DOHH2 (cell line): ENCODE measurements at regions not wholly inside any gene's neighbourhood (a gene's known extent, or its start where the extent isn't known, plus 50 kb on each side); places are given as distances from the start of the nearest gene placed in this dataset.

Experiments used
- H3F3A ChIP-seq: fragments of 200-600 bp; sonication (generic), shearing (Covaris generic); 2 replicates; pipeline ENCODE4 v1.6.0; 2016; ENCODE audit warnings: antibody characterized with exemption, mild to moderate bottlenecking; ENCODE audit not compliant: control insufficient read depth, insufficient read depth
- H3K27ac ChIP-seq: fragments of 200-600 bp; sonication (generic); 2 replicates; pipeline ENCODE4 v1.5.1; 2014; ENCODE audit warnings: low read depth, mild to moderate bottlenecking, low read length, moderate library complexity
- H3K27me3 ChIP-seq: fragments of 200-600 bp; sonication (generic); 2 replicates; pipeline ENCODE4 v1.6.1; 2014; ENCODE audit warnings: mild to moderate bottlenecking, low read length, mixed read lengths; ENCODE audit not compliant: control insufficient read depth
- H3K36me3 ChIP-seq: fragments of 200-600 bp; sonication (generic); 2 replicates; pipeline ENCODE4 v1.6.1; 2014; ENCODE audit warnings: mild to moderate bottlenecking, low read length, moderate library complexity, mixed read lengths; ENCODE audit not compliant: control insufficient read depth
- H3K4me1 ChIP-seq: fragments of 200-600 bp; sonication (generic); 2 replicates; pipeline ENCODE4 v1.6.1; 2014; ENCODE audit warnings: mild to moderate bottlenecking, low read length, mixed read lengths; ENCODE audit not compliant: control insufficient read depth
- H3K4me2 ChIP-seq: fragments of 200-600 bp; sonication (generic); 2 replicates; pipeline ENCODE4 v1.6.0; 2014; ENCODE audit warnings: mild to moderate bottlenecking, low read length, moderate library complexity
- H3K4me3 ChIP-seq: fragments of 200-600 bp; sonication (generic); 2 replicates; pipeline ENCODE4 v1.5.1; 2014; ENCODE audit warnings: mild to moderate bottlenecking, low read length, mixed read lengths
- H3K79me2 ChIP-seq: fragments of 200-600 bp; sonication (generic); 2 replicates; pipeline ENCODE4 v1.6.1; 2014; ENCODE audit warnings: mild to moderate bottlenecking, low read length, mixed read lengths; ENCODE audit not compliant: control insufficient read depth
- H3K9me2 ChIP-seq: fragments of 200-600 bp; sonication (generic); replicated peaks from 2 replicates; pipeline ENCODE4 v1.6.1; 2014; ENCODE audit warnings: mild to moderate bottlenecking, low read length, mixed read lengths; ENCODE audit not compliant: control insufficient read depth
- H3K9me3 ChIP-seq: fragments of 200-600 bp; sonication (generic); 2 replicates; pipeline ENCODE4 v1.6.1; 2014; ENCODE audit warnings: antibody characterized with exemption, low read length, mixed read lengths; ENCODE audit not compliant: control insufficient read depth, insufficient read depth
- H4K20me1 ChIP-seq: fragments of 200-600 bp; sonication (generic); 2 replicates; pipeline ENCODE4 v1.6.0; 2014; ENCODE audit warnings: low read depth, mild to moderate bottlenecking, antibody characterized with exemption, low read length, moderate library complexity; ENCODE audit not compliant: control insufficient read depth, insufficient read depth
- CTCF ChIP-seq: fragments of 200-600 bp; sonication (generic); IDR thresholded peaks from one replicate; pipeline ENCODE4 v1.5.1; 2014; ENCODE audit warnings: antibody characterized with exemption, mild to moderate bottlenecking, low read depth, low read length; ENCODE audit not compliant: poor library complexity, severe bottlenecking
- EZH2phosphoT487 ChIP-seq: fragments of 200-600 bp; sonication (generic); IDR thresholded peaks from 2 replicates; pipeline ENCODE4 v1.6.1; 2017; ENCODE audit warnings: borderline replicate concordance, mild to moderate bottlenecking, antibody characterized with exemption, low read length, moderate library complexity, mixed read lengths

DNA sequence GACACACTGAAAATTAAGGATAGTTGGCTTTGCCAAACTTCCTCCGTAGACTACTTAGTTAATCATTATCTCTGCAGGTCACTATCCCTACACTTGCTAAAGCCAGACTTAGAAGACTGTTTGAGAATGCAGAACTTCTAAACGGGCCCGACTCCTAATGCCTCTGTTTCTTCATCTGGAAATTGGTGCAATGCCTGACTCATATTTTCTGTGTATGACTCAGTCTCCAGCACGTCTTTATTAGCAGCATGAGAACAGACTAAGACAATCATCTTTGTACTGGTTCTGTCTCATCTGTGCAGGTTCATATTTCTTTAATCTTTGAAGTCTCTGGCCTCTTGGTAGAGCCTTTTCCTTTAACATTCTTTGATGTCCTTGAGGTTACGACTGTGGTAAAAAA lies 411.9 kb upstream of the ACTRT1 start:
- Histone ChIP-seq H3K27me3 (no peaks in the 10 kb centered on the region), H3K9me2 (no peaks in the 10 kb centered on the region), H3F3A (no peaks in the 10 kb centered on the region), H3K36me3 (no peaks in the 10 kb centered on the region), H3K79me2 (no peaks in the 10 kb centered on the region), H3K4me3 (no peak overlapping the region), H3K27ac (no peak overlapping the region), H3K4me2 (no peak overlapping the region), H3K4me1 (no peaks in the 10 kb centered on the region), H3K9me3 (no peaks in the 10 kb centered on the region), H4K20me1 (no peaks in the 10 kb centered on the region)
- TF ChIP-seq EZH2phosphoT487: no peak
- no peak for TF ChIP-seq CTCF

- no peaks in the 10 kb centered on the region for H3K9me2 ChIP-seq
- H3K4me2 ChIP-seq: no peak overlapping the region
- H3K4me1 ChIP-seq: no peaks in the 10 kb centered on the region
- no peak for TF ChIP-seq CTCF
- TF ChIP-seq EZH2phosphoT487: no peak
- H3K79me2 ChIP-seq: no peaks in the 10 kb centered on the region
- H3K36me3 ChIP-seq: no peaks in the 10 kb centered on the region
- H3F3A ChIP-seq: no peaks in the 10 kb centered on the region
- no peaks in the 10 kb centered on the region for H3K9me3 ChIP-seq
- no peak overlapping the region for H3K27ac ChIP-seq
- H3K27me3 ChIP-seq: no peaks in the 10 kb centered on the region
- no peak overlapping the region for H3K4me3 ChIP-seq
- no peaks in the 10 kb centered on the region for H4K20me1 ChIP-seq
Observed at GRCh38 chrX:128460835-128461234, 408.6 kb upstream of the ACTRT1 start.

- TF ChIP-seq CTCF (no peak), EZH2phosphoT487 (no peak)
- Histone ChIP-seq H3F3A (no peaks in the 10 kb centered on the region), H3K4me2 (no peak overlapping the region), H3K27me3 (no peaks in the 10 kb centered on the region), H3K27ac (no peak overlapping the region), H3K4me1 (no peaks in the 10 kb centered on the region), H3K4me3 (no peak overlapping the region), H4K20me1 (no peaks in the 10 kb centered on the region), H3K79me2 (no peaks in the 10 kb centered on the region), H3K36me3 (no peaks in the 10 kb centered on the region), H3K9me2 (no peaks in the 10 kb centered on the region), H3K9me3 (no peaks in the 10 kb centered on the region)
Observed at GRCh38 chrX:128458888-128459287, 406.7 kb upstream of the ACTRT1 start.

GRCh38 chrX:128457674-128458073 lies 405.5 kb upstream of the ACTRT1 start:
- Histone ChIP-seq H3K4me1 (no peaks in the 10 kb centered on the region), H3K36me3 (no peaks in the 10 kb centered on the region), H3K27ac (no peak overlapping the region), H3F3A (no peaks in the 10 kb centered on the region), H3K9me3 (no peaks in the 10 kb centered on the region), H3K27me3 (no peaks in the 10 kb centered on the region), H4K20me1 (no peaks in the 10 kb centered on the region), H3K79me2 (no peaks in the 10 kb centered on the region), H3K4me3 (no peak overlapping the region), H3K4me2 (no peak overlapping the region), H3K9me2 (no peaks in the 10 kb centered on the region)
- TF ChIP-seq EZH2phosphoT487 (no peak), CTCF (no peak)
